ENCODE measurements at regions not wholly inside any gene's neighbourhood (a gene's known extent, or its start where the extent isn't known, plus 50 kb on each side); places are given as distances from the start of the nearest gene placed in this dataset.

DNA sequence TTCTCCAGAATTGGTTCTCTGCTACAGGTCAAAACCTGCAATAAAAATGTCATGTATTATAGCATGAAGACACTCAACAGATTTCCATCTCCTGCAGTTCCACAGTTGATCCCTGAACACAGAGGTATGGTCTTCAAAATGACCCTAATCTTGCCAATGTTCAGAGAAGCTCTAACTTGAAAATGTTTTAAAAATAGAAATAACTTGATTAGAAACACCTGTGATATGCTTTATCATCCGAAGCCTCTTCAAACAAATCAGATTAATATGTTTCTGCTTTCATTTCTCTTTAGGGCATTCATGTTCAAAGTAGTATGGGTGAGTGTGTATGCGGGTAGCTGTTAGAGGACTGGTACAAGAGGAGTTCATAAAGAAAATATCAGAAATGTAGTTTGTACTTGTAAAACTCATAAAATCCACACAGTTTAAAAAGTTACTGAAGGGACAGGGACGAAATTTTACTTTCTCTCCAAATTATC lies 60.4 kb downstream of the KCNRG start:
- Histone ChIP-seq H3K4me3 (peak overlapping the region in 1 of 4 donors; percentile 21), H3K36me3 (no peaks in the 10 kb centered on the region), H3K9me3 (no peaks in the 10 kb centered on the region), H3K4me1 (peaks cover 3 to 71% (median 53%) of the 10 kb centered on the region in 4 donors), H3K27me3 (no peaks in the 10 kb centered on the region), H3K27ac (replicated peaks in 1 of 4) (peak overlapping the region; percentile 86 to 99 (median 92))
- intact Hi-C loops (cut with DNase I) = no loop called here
- DNase-seq (ENCODE audit: extremely low spot score) = no peak
- 65% methylated on average over 3 of the region's 3 CpGs for WGBS
- TF ChIP-seq, protein P1, sequence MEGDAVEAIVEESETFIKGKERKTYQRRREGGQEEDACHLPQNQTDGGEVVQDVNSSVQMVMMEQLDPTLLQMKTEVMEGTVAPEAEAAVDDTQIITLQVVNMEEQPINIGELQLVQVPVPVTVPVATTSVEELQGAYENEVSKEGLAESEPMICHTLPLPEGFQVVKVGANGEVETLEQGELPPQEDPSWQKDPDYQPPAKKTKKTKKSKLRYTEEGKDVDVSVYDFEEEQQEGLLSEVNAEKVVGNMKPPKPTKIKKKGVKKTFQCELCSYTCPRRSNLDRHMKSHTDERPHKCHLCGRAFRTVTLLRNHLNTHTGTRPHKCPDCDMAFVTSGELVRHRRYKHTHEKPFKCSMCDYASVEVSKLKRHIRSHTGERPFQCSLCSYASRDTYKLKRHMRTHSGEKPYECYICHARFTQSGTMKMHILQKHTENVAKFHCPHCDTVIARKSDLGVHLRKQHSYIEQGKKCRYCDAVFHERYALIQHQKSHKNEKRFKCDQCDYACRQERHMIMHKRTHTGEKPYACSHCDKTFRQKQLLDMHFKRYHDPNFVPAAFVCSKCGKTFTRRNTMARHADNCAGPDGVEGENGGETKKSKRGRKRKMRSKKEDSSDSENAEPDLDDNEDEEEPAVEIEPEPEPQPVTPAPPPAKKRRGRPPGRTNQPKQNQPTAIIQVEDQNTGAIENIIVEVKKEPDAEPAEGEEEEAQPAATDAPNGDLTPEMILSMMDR (IDR thresholded peaks at IDR 0.05) = no peak
- TF ChIP-seq POLR2A (IDR thresholded peaks at IDR 0.05; ENCODE audit: low read depth) = no peak
- TF ChIP-seq EP300 (IDR thresholded peaks at IDR 0.05) = no peak
- TF ChIP-seq POLR2AphosphoS5 (IDR thresholded peaks at IDR 0.05) = no peak

DNA sequence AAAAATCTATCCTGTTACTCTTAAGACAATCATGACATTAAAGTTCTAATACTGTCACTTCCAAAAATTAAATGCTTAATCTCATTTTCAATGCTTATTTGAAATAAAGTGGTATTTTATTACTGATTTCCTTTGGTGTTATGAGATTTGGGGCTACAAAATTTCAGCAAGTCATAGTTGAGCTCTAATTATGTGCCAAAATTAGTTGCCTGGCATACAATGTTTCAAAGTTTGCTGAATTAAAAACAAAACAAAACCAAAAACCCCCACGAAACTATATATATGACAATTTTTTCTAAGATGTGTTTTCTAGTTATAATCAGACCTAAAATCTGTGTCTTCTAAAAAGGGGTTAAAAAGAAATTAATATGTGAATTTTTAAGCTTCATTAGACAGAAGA lies 62.2 kb downstream of the KCNRG start:
- Histone ChIP-seq H3K4me3 (peak overlapping the region in 2 of 4 donors; percentile 69 to 87), H3K36me3 (no peaks in the 10 kb centered on the region), H3K27me3 (no peaks in the 10 kb centered on the region), H3K9me3 (no peaks in the 10 kb centered on the region), H3K27ac (replicated peaks in 1 of 4) (peak overlapping the region; percentile 86 to 99 (median 92)), H3K4me1 (peaks cover 3 to 57% (median 39%) of the 10 kb centered on the region in 4 donors)
- intact Hi-C loops (cut with DNase I) = no loop called here
- TF ChIP-seq, protein P1 (IDR thresholded peaks at IDR 0.05) = no peak
- TF ChIP-seq POLR2A (IDR thresholded peaks at IDR 0.05; ENCODE audit: low read depth) (no peak), POLR2AphosphoS5 (IDR thresholded peaks at IDR 0.05) (no peak), EP300 (IDR thresholded peaks at IDR 0.05) (no peak)
- 43% methylated on average over 1 of the region's 1 CpG for WGBS
- no peak for DNase-seq (ENCODE audit: extremely low spot score)

DNA sequence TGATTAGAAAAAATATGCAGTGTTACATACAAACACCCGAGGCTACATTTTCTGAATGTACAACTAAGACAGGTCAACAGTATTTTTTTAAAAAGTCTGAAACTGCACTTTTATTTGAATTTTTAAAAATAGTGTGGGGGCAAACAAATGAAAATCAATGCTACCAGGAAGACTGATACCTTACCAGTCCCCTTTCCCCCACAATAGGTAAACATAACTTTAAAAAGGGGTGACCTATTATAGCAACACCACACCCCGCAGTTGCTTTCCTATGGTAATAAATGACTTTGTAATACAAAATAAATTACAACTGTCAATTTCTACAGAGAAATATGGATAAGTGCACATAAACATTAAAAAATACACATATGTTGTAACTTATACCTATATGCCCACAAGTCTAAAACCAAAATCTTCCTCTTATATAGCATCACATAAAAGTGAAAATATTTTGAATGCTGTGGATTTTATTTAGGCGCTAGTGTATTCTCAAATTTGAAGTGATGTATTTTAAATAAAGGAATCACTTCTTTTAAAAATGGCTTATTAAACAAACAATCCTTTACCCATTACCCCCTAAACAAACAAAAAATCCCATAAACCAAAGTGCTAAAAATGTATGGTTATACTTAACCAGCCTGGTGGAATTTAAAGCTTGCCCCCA lies 63.1 kb downstream of the KCNRG start:
- peaks cover 6 to 60% (median 43%) of the 10 kb centered on the region in 4 donors for H3K4me1 ChIP-seq

DNA sequence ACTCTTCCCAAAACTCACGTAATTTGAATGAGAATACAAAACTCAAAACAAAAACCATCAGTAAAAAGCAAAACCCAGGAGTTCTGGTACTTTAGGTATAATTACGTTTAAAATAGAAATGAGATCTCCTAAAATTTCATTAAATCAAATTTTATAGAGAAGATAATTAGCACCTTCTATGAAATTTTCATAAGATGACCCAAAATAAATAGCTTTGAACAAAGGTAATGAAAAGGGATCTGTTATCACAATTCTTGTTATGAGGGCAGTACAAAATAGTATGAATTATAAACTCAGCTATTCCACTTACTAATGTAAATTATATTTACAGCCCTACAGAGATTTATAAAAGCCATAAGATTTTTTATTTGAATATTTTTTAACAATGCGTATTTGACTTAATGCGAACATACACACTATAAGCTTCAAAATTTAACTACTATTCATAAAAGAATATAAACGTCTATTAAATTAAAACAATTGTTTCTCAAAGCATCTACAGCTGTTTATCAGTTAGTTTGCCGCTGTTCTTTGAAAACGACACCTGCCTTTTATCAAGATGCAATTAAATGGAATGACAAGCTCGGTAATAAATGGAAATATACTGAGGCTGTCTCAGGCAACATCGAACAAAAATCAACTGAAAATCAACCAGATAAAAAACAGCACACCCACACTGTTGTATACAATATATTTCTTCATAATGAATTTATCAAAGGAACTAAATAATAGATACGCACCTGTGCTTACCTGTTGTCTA lies 63.8 kb downstream of the KCNRG start:
- no peak for DNase-seq (ENCODE audit: extremely low spot score)
- H3K4me1 ChIP-seq = peaks cover 10 to 60% (median 49%) of the 10 kb centered on the region in 4 donors
- WGBS = 33% methylated on average over 10 of the region's 10 CpGs
- H3K27ac ChIP-seq (replicated peaks in 1 of 4) = peak overlapping the region; percentile 86 to 99 (median 92)
- H3K9me3 ChIP-seq = no peaks in the 10 kb centered on the region
- peak overlapping the region; percentile 69 to 87 (median 80) for H3K4me3 ChIP-seq
- intact Hi-C loops (cut with DNase I) = no loop called here
- no peak for TF ChIP-seq POLR2A (IDR thresholded peaks at IDR 0.05; ENCODE audit: low read depth)
- TF ChIP-seq, protein P1 (IDR thresholded peaks at IDR 0.05) = no peak
- no peak for TF ChIP-seq POLR2AphosphoS5 (IDR thresholded peaks at IDR 0.05)
- no peak for TF ChIP-seq EP300 (IDR thresholded peaks at IDR 0.05)
- no peaks in the 10 kb centered on the region for H3K36me3 ChIP-seq
- H3K27me3 ChIP-seq = no peaks in the 10 kb centered on the region

More for the DNA sequence above, 63.1 kb downstream of the KCNRG start:
- H3K36me3 ChIP-seq = no peaks in the 10 kb centered on the region
- no peaks in the 10 kb centered on the region for H3K27me3 ChIP-seq
- intact Hi-C loops (cut with DNase I) = no loop called here
- WGBS = 68% methylated on average over 3 of the region's 3 CpGs
- H3K4me3 ChIP-seq = peak overlapping the region; percentile 69 to 87 (median 80)
- no peak for DNase-seq (ENCODE audit: extremely low spot score)
- no peak for TF ChIP-seq POLR2AphosphoS5 (IDR thresholded peaks at IDR 0.05)
- no peak for TF ChIP-seq EP300 (IDR thresholded peaks at IDR 0.05)
- TF ChIP-seq, protein P1 (IDR thresholded peaks at IDR 0.05) = no peak
- no peak for TF ChIP-seq POLR2A (IDR thresholded peaks at IDR 0.05; ENCODE audit: low read depth)
- H3K27ac ChIP-seq (replicated peaks in 1 of 4) = peak overlapping the region; percentile 86 to 99 (median 92)
- H3K9me3 ChIP-seq = no peaks in the 10 kb centered on the region

Data from esophagus muscularis mucosa (tissue), 4 donors.